HCT116 (cell line): ENCODE measurements at regions not wholly inside any gene's neighbourhood (a gene's known extent, or its start where the extent isn't known, plus 50 kb on each side); places are given as distances from the start of the nearest gene placed in this dataset.

Source experiments
- ATAC-seq: fragments of 200-7000 bp; cut with Tn5 transposase; 2 replicates; pipeline ENCODE4 v1.9.1; 2020; ENCODE audit warnings: mild to moderate bottlenecking, moderate library complexity
- BruUV-seq: library from RNA; stranded (reverse); fragments of 400-500 nt; replicated peaks from 2 replicates; lab custom pipeline; 2021; lab: Mats Ljungman, UMichigan
- CTCF ChIA-PET: fragments of 300-600 bp; sonication (Branson Sonifier 250); formaldehyde crosslinking; loops from one replicate; lab custom pipeline; 2021; ENCODE audit warnings: antibody characterized with exemption; lab: Charles Lee
- POLR2A ChIA-PET: fragments of 300-600, 350-600 bp; sonication (Branson Sonifier 250); formaldehyde crosslinking; loops from one replicate; lab custom pipeline; 2021; ENCODE audit warnings: antibody characterized with exemption; lab: Charles Lee
- RAD21 ChIA-PET, 2 experiments: fragments of 300-600 bp; sonication (Branson Sonifier 250); formaldehyde crosslinking; loops; one replicate each; lab custom pipeline; 2023; ENCODE audit warnings: low total read pairs in 2 of 2; ENCODE audit not compliant: uncharacterized antibody in 2 of 2, unreplicated experiment in 2 of 2, low non-redundant PET in 1 of 2; lab: Charles Lee
- DNase-seq: peaks from one replicate; pipeline ENCODE4 v3.0.0-alpha.2; 2010; ENCODE audit warnings: low read depth, low spot score
- H2AFZ ChIP-seq: fragments of 200-600 bp; shearing (Covaris generic), sonication (generic); 2 replicates; pipeline ENCODE4 v1.6.1; 2017; ENCODE audit warnings: low read depth, mixed run types, mixed read lengths, antibody characterized with exemption, low read length; ENCODE audit not compliant: poor library complexity, severe bottlenecking
- H3K27ac ChIP-seq: 2 replicates; pipeline ENCODE4 v1.5.1; 2012; ENCODE audit warnings: low read depth, low read length
- H3K27me3 ChIP-seq: fragments of 200-600 bp; sonication (generic); 2 replicates; pipeline ENCODE4 v1.6.1; 2016; ENCODE audit warnings: mixed run types, low read length, mixed read lengths; ENCODE audit not compliant: insufficient read depth
- H3K36me3 ChIP-seq, 2 experiments: fragments of 200-500 bp in 1 of 2; fragments of 200-600 bp in 1 of 2; sonication (Bioruptor generic) in 1 of 2; sonication (generic) in 1 of 2; 2 replicates each; pipeline versions ENCODE4 v1.5.1 to v1.6.1; 2014 to 2016; ENCODE audit warnings: low read length in 2 of 2, inconsistent platforms in 1 of 2, mixed read lengths in 1 of 2, mixed run types in 1 of 2; ENCODE audit not compliant: insufficient read depth in 2 of 2, control insufficient read depth in 1 of 2
- H3K4me1 ChIP-seq, 2 experiments: fragments of 200-600 bp in 1 of 2; sonication (generic) in 1 of 2; 2 replicates each; pipeline versions ENCODE4 v1.5.1 to v1.6.1; 2012 to 2017; ENCODE audit warnings: low read length in 2 of 2, inconsistent platforms in 1 of 2, mild to moderate bottlenecking in 1 of 2, mixed read lengths in 1 of 2, mixed run types in 1 of 2, moderate library complexity in 1 of 2; ENCODE audit not compliant: insufficient read depth in 2 of 2, control insufficient read depth in 1 of 2
- H3K4me2 ChIP-seq: fragments of 200-600 bp; sonication (generic); 2 replicates; pipeline ENCODE4 v1.6.1; 2017; ENCODE audit warnings: mixed run types, low read length, mixed read lengths
- H3K4me3 ChIP-seq, 2 experiments: fragments of 200-600 bp in 1 of 2; sonication (generic) in 1 of 2; replicated peaks in 1 of 2; 2 replicates each; pipeline ENCODE4 v1.5.1; 2011 to 2016; ENCODE audit warnings: low read length in 2 of 2, control low read depth in 1 of 2, low read depth in 1 of 2, mild to moderate bottlenecking in 1 of 2, mixed read lengths in 1 of 2, mixed run types in 1 of 2
- H3K79me2 ChIP-seq: fragments of 200-600 bp; sonication (generic); 2 replicates; pipeline ENCODE4 v1.6.1; 2017; ENCODE audit warnings: mild to moderate bottlenecking, mixed run types, low read length, moderate library complexity, mixed read lengths; ENCODE audit not compliant: insufficient read depth
- H3K9ac ChIP-seq: fragments of 200-600 bp; sonication (generic); 2 replicates; pipeline ENCODE4 v1.6.1; 2016; ENCODE audit warnings: low read length, mixed read lengths
- H3K9me2 ChIP-seq: fragments of 200-600 bp; sonication (generic), shearing (Covaris generic); 2 replicates; pipeline ENCODE4 v1.6.1; 2017; ENCODE audit warnings: mixed run types, mild to moderate bottlenecking, moderate library complexity; ENCODE audit not compliant: insufficient read depth
- H3K9me3 ChIP-seq, 2 experiments: fragments of 200-500 bp in 1 of 2; fragments of 200-600 bp in 1 of 2; sonication (Bioruptor generic) in 1 of 2; sonication (generic) in 1 of 2; 2 replicates each; pipeline ENCODE4 v1.6.1; 2014 to 2017; ENCODE audit warnings: low read length in 2 of 2, mixed read lengths in 2 of 2, inconsistent platforms in 1 of 2, low read depth in 1 of 2, mild to moderate bottlenecking in 1 of 2, mixed run types in 1 of 2, moderate library complexity in 1 of 2; ENCODE audit not compliant: control insufficient read depth in 1 of 2, insufficient read depth in 1 of 2
- H4K20me1 ChIP-seq: fragments of 200-600 bp; sonication (generic), shearing (Covaris generic); 2 replicates; pipeline ENCODE4 v1.6.1; 2017; ENCODE audit warnings: mixed run types, mild to moderate bottlenecking, moderate library complexity; ENCODE audit not compliant: insufficient read depth
- CEBPB ChIP-seq: IDR thresholded peaks from 2 replicates; pipeline ENCODE4 v1.6.1; 2012; ENCODE audit warnings: low read depth
- CTCF ChIP-seq, 3 experiments: fragments of 200-600 bp in 1 of 3; sonication (generic) in 1 of 3; IDR thresholded peaks in 2 of 3; conservative IDR thresholded peaks in 1 of 3; 2 replicates each; pipeline ENCODE4 v1.5.1; 2012 to 2017; ENCODE audit warnings: low read depth in 2 of 3, low read length in 2 of 3, antibody characterized with exemption in 1 of 3, borderline replicate concordance in 1 of 3, control low read depth in 1 of 3, mild to moderate bottlenecking in 1 of 3, mixed read lengths in 1 of 3, mixed run types in 1 of 3, moderate library complexity in 1 of 3; ENCODE audit not compliant: insufficient read depth in 1 of 3
- JUND ChIP-seq: IDR thresholded peaks from 2 replicates; pipeline ENCODE4 v1.6.1; 2012
- POLR2A ChIP-seq: IDR thresholded peaks from 2 replicates; pipeline ENCODE4 v1.7.0; 2011; ENCODE audit warnings: borderline replicate concordance; ENCODE audit not compliant: insufficient read depth, insufficient read length; ENCODE audit errors: extremely low read depth
- RAD21 ChIP-seq: IDR thresholded peaks from 2 replicates; pipeline ENCODE4 v1.6.1; 2012; ENCODE audit warnings: low read depth, mild to moderate bottlenecking
- REST ChIP-seq: IDR thresholded peaks from 2 replicates; pipeline ENCODE4 v1.6.1; 2012; ENCODE audit warnings: low read depth
- TCF7L2 ChIP-seq: IDR thresholded peaks from 2 replicates; pipeline ENCODE4 v1.7.0; 2011; ENCODE audit warnings: borderline replicate concordance, inconsistent platforms; ENCODE audit not compliant: insufficient read depth, insufficient read length; ENCODE audit errors: extremely low read depth
- YY1 ChIP-seq: IDR thresholded peaks from 2 replicates; pipeline ENCODE4 v1.6.1; 2011; ENCODE audit warnings: low read length, low read depth, moderate library complexity, mild to moderate bottlenecking; ENCODE audit not compliant: insufficient replicate concordance; ENCODE audit errors: extremely low read depth
- intact Hi-C: fragments of 100-400 bp; cut with micrococcal nuclease; formaldehyde crosslinking; loops from 2 replicates; pipeline ENCODE4 v1.10.0; 2022

- TF ChIP-seq CTCF (IDR thresholded peaks at IDR 0.05 in 2 of 3, conservative IDR thresholded peaks at IDR 0.05 in 1 of 3; ENCODE audit: borderline replicate concordance in 1 of 3, insufficient read depth in 1 of 3, low read depth in 2 of 3, low read length in 2 of 3) (no peak), YY1 (no peak)
These were observed 191.4 kb downstream of the TM2D1 start (continued) for GRCh38 chr1:61533546-61533945.

DNA sequence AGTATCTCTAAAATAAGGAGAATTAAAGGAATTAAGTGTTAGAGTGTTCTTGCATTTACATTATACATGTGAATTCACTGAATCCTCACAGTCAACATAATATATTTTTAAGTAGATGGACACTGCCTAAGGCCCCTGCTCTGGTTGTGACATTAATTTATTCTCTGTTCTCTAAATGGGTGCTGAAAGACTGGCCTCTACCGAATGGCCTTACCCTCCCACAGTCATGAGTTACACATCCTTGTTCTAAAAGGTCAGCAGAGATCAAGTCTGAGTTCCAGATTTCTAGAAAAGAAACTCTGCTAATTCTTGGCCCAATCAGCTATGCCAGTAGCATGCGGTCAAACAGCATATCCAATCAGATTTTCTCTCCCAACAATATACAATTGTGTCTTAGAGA is 193.2 kb downstream of the TM2D1 start:
- no peak for ATAC-seq
- intact Hi-C loops = no loop called here
- H3K79me2 ChIP-seq = no peaks in the 10 kb centered on the region

More for the DNA sequence above, 193.2 kb downstream of the TM2D1 start:
- H4K20me1 ChIP-seq = no peaks in the 10 kb centered on the region
- no peak for DNase-seq
- H2AFZ ChIP-seq = no peak overlapping the region
- no peak overlapping the region for H3K27ac ChIP-seq
- H3K9me3 ChIP-seq = no peaks in the 10 kb centered on the region
- RAD21 ChIA-PET = no interaction called here
- CTCF ChIA-PET = no interaction called here
- H3K27me3 ChIP-seq = no peaks in the 10 kb centered on the region
- H3K4me2 ChIP-seq = no peak overlapping the region
- BruUV-seq = no TSS peak
- no peaks in the 10 kb centered on the region for H3K4me1 ChIP-seq
- H3K9ac ChIP-seq = no peak overlapping the region
- TF ChIP-seq REST (no peak), RAD21 (no peak), TCF7L2 (no peak), POLR2A (no peak), CEBPB (no peak), YY1 (no peak), JUND (no peak)
- no peaks in the 10 kb centered on the region for H3K36me3 ChIP-seq
- no peaks in the 10 kb centered on the region for H3K9me2 ChIP-seq
- POLR2A ChIA-PET = no interaction called here
- H3K4me3 ChIP-seq = no peak overlapping the region
